ENCODE measurements at regions not wholly inside any gene's neighbourhood (a gene's known extent, or its start where the extent isn't known, plus 50 kb on each side); places are given as distances from the start of the nearest gene placed in this dataset.

GRCh38 chr2:147512206-147512605 lies 332.6 kb upstream of the ACVR2A start:
- intact Hi-C loops (cut with DNase I): no loop called here
- peaks cover 0 to 8% (median 5%) of the 10 kb centered on the region in 4 donors for H3K4me1 ChIP-seq
- H3K9me3 ChIP-seq: no peaks in the 10 kb centered on the region
- H3K27ac ChIP-seq: peak overlapping the region in 2 of 4 donors; percentile 2 to 23
- WGBS, 2 donors: 67 to 89% methylated on average over 5 of the region's 5 CpGs
- no peaks in the 10 kb centered on the region for H3K27me3 ChIP-seq
- H3K4me3 ChIP-seq: no peak overlapping the region
- TF ChIP-seq POLR2AphosphoS5 (IDR thresholded peaks at IDR 0.05) (no peak), EP300 (IDR thresholded peaks at IDR 0.05) (no peak), POLR2A (IDR thresholded peaks at IDR 0.05) (no peak)
- TF ChIP-seq, protein P1, sequence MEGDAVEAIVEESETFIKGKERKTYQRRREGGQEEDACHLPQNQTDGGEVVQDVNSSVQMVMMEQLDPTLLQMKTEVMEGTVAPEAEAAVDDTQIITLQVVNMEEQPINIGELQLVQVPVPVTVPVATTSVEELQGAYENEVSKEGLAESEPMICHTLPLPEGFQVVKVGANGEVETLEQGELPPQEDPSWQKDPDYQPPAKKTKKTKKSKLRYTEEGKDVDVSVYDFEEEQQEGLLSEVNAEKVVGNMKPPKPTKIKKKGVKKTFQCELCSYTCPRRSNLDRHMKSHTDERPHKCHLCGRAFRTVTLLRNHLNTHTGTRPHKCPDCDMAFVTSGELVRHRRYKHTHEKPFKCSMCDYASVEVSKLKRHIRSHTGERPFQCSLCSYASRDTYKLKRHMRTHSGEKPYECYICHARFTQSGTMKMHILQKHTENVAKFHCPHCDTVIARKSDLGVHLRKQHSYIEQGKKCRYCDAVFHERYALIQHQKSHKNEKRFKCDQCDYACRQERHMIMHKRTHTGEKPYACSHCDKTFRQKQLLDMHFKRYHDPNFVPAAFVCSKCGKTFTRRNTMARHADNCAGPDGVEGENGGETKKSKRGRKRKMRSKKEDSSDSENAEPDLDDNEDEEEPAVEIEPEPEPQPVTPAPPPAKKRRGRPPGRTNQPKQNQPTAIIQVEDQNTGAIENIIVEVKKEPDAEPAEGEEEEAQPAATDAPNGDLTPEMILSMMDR (IDR thresholded peaks at IDR 0.05): no peak
- no peaks in the 10 kb centered on the region for H3K36me3 ChIP-seq
- DNase-seq: no peak

- no peaks in the 10 kb centered on the region for H3K27me3 ChIP-seq
- DNase-seq: peak; percentile 71
- 51 to 56% methylated on average over 6 of the region's 6 CpGs for WGBS, 2 donors
- peak overlapping the region in 2 of 4 donors; percentile 2 to 23 for H3K27ac ChIP-seq
- peaks cover 0 to 8% (median 5%) of the 10 kb centered on the region in 4 donors for H3K4me1 ChIP-seq
- intact Hi-C loops (cut with DNase I): no loop called here
- H3K9me3 ChIP-seq: no peaks in the 10 kb centered on the region
- no peak overlapping the region for H3K4me3 ChIP-seq
- no peaks in the 10 kb centered on the region for H3K36me3 ChIP-seq
- TF ChIP-seq EP300 (IDR thresholded peaks at IDR 0.05): no peak
- no peak for TF ChIP-seq POLR2AphosphoS5 (IDR thresholded peaks at IDR 0.05)
Observed at GRCh38 chr2:147511491-147511948, 333.3 kb upstream of the ACVR2A start.

GRCh38 chr2:147509821-147510220 lies 335.0 kb upstream of the ACVR2A start:
- H3K27me3 ChIP-seq: no peaks in the 10 kb centered on the region
- TF ChIP-seq POLR2A (IDR thresholded peaks at IDR 0.05): no peak
- no peak for TF ChIP-seq POLR2AphosphoS5 (IDR thresholded peaks at IDR 0.05)
- no peak for TF ChIP-seq EP300 (IDR thresholded peaks at IDR 0.05)
- TF ChIP-seq, protein P1 (IDR thresholded peaks at IDR 0.05): no peak
- peaks cover 0 to 8% (median 5%) of the 10 kb centered on the region in 4 donors for H3K4me1 ChIP-seq
- no peak overlapping the region for H3K27ac ChIP-seq
- H3K36me3 ChIP-seq: no peaks in the 10 kb centered on the region
- no peak for DNase-seq
- intact Hi-C loops (cut with DNase I): no loop called here
- H3K9me3 ChIP-seq: no peaks in the 10 kb centered on the region
- H3K4me3 ChIP-seq: no peak overlapping the region

- Histone ChIP-seq H3K4me3 (no peak overlapping the region), H3K4me1 (peaks cover 0 to 25% (median 17%) of the 10 kb centered on the region in 4 donors), H3K9me3 (no peaks in the 10 kb centered on the region), H3K27ac (no peak overlapping the region), H3K36me3 (no peaks in the 10 kb centered on the region), H3K27me3 (no peaks in the 10 kb centered on the region)
- 97 to 98% methylated on average over 27 of the region's 27 CpGs for WGBS, 2 donors
- intact Hi-C loops (cut with DNase I): no loop called here
- no peak for TF ChIP-seq EP300 (IDR thresholded peaks at IDR 0.05)
- TF ChIP-seq, protein P1 (IDR thresholded peaks at IDR 0.05): no peak
- no peak for TF ChIP-seq POLR2A (IDR thresholded peaks at IDR 0.05)
- no peak for TF ChIP-seq POLR2AphosphoS5 (IDR thresholded peaks at IDR 0.05)
- no peak for DNase-seq
Observed at GRCh38 chr2:147506889-147507288, 337.9 kb upstream of the ACVR2A start.

GRCh38 chr2:147502711-147503290 lies 342.0 kb upstream of the ACVR2A start:
- 78 to 82% methylated on average over 3 of the region's 3 CpGs for WGBS, 2 donors
- H3K27me3 ChIP-seq: no peaks in the 10 kb centered on the region
- no peaks in the 10 kb centered on the region for H3K36me3 ChIP-seq
- no peak overlapping the region for H3K4me3 ChIP-seq
- peak in 3 of 4 donors; percentile 36 to 81 (median 71) for TF ChIP-seq POLR2AphosphoS5 (IDR thresholded peaks at IDR 0.05)
- no peak for TF ChIP-seq POLR2A (IDR thresholded peaks at IDR 0.05)
- no peak for DNase-seq
- H3K27ac ChIP-seq: peak overlapping the region in 2 of 4 donors; percentile 2 to 21
- peaks cover 0 to 36% (median 24%) of the 10 kb centered on the region in 4 donors for H3K4me1 ChIP-seq
- H3K9me3 ChIP-seq: no peaks in the 10 kb centered on the region
- intact Hi-C loops (cut with DNase I): no loop called here

DNA sequence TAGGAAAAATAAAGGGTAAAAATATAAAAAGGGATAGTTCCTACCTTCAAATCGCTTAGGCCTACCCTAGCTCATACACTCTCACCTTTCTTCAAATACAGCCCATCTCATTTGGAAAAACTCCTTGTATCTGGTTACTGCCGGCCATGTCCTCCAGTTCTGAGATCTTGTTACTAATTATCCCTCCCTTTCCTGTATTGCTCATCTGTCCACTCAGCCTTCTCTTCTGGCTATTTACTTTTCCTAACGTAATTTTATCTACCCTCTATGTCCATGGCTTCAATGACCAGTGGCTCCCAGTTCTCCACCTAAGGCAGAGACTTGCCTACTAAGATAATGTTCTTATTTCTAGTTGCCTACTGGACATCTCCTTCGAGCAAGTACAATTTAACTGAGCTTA lies 342.9 kb upstream of the ACVR2A start:
- Histone ChIP-seq H3K4me1 (peaks cover 0 to 36% (median 24%) of the 10 kb centered on the region in 4 donors), H3K27me3 (no peaks in the 10 kb centered on the region), H3K9me3 (no peaks in the 10 kb centered on the region), H3K27ac (peak overlapping the region in 1 of 4 donors; percentile 21), H3K36me3 (no peaks in the 10 kb centered on the region), H3K4me3 (no peak overlapping the region)
- no peak for DNase-seq
- TF ChIP-seq, protein P1 (IDR thresholded peaks at IDR 0.05): no peak
- no peak for TF ChIP-seq POLR2A (IDR thresholded peaks at IDR 0.05)
- WGBS, 2 donors: 85 to 90% methylated on average over 4 of the region's 4 CpGs
- intact Hi-C loops (cut with DNase I): no loop called here

Measured in sigmoid colon (tissue), 6 donors.